ENCODE measurements at regions not wholly inside any gene's neighbourhood (a gene's known extent, or its start where the extent isn't known, plus 50 kb on each side); places are given as distances from the start of the nearest gene placed in this dataset.

DNA sequence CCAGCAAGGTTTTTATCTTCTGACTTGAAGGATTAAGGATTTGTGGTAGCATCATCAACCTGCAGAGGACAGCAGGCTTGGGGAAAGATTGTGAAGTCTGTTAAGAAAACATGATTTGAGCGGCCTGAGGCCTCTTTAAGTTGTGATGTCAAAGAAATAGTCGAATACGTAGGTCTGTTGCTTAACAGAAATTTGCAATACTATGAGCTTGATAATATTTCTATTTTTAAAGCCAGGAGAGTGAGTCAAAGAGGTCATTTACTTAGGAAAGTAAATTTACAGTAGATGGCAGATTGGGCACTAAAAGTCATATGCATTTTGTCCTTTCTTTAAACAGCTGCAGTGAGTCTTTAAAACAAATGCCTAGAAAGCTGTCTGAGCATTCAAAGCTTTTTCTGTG lies 336.3 kb downstream of the DIPK2A start:
- no peak for DNase-seq

DNA sequence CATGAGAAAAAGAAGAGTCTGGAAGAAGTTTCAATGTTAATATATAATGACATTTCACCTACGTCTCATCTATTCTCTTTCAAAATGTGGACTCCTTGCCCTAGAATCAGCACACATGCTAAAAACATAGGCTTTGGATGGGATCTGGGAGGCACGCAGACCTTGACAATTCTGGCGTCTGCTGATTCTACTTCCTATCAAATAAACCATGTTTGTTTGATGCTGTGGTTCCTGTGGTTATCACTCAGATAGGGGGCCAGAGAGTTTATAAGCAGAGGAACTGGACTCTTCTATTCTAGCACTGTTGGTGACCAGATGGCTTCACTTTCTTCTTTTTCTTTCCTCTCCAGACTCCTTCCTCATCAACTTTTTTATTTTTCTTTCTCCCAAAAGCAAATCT lies 336.8 kb downstream of the DIPK2A start:
- DNase-seq: no peak

GRCh38 chr3:144312702-144313101 lies 341.1 kb downstream of the DIPK2A start:
- DNase-seq: no peak

DNA sequence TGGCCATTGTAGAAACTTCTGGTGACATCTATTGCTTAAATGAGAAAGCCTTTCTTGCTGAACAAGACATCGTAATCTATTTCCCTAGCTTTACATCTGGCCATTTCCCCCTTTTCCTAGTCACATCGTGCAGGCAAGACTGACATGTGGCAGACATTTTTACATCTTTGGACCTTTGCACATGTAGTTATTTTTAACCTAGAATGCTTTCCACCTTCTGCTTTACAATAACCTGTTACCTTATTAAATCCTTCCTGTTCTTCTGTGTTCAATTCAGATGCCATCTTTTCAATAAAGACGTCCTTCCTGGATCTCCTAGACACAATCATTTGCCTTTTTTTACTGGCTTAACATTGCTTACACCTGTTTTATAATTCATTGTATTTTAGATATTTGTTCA lies 343.3 kb downstream of the DIPK2A start:
- DNase-seq: no peak

- DNase-seq: no peak
Observed at GRCh38 chr3:144317961-144318360, 346.3 kb downstream of the DIPK2A start.

DNA sequence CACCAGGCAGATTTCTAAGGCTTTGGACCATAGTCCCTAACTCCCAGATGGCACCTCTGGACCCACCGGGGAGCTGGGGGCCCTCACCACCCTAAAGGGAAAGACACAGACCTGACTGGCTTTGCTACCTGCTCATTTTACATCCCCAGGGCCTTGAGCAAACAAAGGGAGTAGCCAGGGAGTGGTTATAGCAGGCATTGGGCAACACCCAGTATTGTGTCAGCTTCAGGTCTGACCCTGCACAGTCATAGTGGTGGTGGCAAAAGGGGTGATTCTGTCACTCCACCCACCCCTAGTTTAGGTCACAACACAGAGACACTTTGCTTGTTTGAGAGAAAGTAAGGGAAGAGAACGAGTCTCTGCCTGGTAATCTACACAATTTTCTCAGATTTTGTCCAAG lies 352.5 kb downstream of the DIPK2A start:
- no peak for DNase-seq

DNA sequence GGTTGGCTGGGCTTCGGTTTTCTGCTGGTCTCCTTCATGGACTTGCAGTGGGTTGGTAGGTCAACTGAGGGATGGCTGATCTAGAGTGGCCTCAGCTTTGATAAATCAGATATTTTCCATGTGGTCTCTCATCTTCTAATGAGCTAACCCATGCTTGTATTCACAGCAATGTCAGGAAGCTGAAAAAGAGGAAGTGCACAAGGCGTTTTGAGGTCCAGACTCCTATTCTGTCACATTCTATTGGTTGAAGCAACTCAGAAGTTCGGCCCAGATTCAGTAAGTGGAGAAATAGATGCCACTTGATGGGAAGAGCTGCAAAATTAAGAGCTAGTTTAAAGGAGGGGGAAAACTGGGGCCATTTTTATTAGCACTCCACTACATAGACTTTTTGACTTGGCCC lies 361.2 kb downstream of the DIPK2A start:
- DNase-seq: no peak

DNA sequence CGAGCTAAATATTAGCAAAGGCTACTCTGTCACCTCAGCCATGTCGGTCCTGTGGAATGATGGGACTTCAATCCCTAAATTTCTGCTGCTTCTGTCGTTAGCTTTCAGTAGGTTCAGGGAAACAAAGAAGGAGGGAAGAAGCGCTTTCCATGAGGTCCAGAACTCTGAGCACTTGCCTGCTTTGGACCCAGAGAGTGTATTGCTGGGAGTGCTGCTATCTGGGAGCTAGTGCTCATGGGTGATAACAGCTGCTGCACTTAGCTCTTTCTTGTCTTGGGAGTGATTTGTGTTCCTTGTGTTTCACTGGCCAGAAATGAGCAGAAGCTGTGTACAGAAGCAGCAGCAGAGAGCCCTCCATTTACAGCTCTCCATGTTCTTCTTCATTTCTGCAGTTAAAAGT lies 369.8 kb downstream of the DIPK2A start:
- no peak for DNase-seq

- no peak for DNase-seq
Observed at GRCh38 chr3:144343343-144343742, 371.7 kb downstream of the DIPK2A start.

- no peak for DNase-seq
Observed at GRCh38 chr3:144343777-144344176, 372.2 kb downstream of the DIPK2A start.

DNA sequence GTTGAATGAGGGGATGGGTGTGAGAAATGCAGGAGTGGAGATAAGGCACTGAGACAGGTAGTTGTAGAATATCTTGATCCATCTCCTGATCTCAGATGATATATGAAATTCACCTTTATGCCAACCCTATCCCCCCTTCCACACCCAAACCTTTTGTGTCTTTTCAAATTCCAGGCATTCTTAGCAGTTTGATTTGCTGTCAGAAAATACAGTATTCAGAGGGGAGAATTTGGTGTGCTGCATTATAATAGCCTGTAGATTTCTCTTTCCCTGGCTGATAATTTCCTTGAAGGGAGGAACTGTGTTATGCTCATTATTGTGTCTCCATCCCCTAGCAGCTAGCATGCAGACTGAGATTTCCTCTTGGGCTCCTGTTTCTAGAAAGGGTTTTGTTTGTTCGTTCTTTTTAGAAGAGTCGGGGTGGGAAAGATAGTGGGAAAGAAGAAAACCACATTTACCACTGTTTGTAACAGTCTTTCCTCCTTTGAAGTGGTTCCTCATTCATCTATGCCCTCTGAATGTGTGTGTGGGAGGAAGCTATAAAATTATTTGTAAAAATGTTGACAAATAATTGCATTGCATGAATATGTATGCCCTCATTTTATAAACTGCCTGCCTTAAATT lies 373.4 kb downstream of the DIPK2A start:
- DNase-seq: no peak

- DNase-seq: no peak
Observed at GRCh38 chr3:144350125-144350524, 378.5 kb downstream of the DIPK2A start.

- DNase-seq: no peak
Observed at GRCh38 chr3:144351011-144351410, 379.4 kb downstream of the DIPK2A start.

DNA sequence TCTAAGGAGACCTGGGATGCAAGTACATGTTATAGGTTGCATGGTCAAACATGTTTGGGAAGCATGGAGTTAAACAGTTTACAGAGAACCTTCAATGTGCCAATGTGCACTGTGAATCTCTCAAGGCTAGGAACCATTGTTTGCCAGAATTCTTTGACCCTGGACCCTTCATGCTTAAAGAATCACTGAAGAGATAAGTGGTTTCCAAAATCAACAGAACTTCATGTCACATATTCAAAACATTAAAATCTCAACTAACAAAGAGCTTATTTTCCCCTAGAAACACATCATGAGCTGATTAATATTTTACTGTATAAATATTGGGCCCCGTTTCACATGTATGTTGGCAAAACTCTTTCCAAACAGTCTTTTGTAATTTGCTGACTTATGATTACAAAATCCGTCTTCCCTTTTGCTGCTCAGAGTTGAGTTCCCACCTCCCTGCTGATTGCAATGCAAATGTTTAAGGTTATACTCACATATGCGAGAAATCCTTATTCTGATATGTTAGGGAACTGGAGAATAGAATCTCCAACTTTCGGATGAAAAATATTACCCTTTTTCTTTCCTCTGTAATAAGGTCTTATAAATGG lies 380.2 kb downstream of the DIPK2A start:
- no peak for DNase-seq

DNA sequence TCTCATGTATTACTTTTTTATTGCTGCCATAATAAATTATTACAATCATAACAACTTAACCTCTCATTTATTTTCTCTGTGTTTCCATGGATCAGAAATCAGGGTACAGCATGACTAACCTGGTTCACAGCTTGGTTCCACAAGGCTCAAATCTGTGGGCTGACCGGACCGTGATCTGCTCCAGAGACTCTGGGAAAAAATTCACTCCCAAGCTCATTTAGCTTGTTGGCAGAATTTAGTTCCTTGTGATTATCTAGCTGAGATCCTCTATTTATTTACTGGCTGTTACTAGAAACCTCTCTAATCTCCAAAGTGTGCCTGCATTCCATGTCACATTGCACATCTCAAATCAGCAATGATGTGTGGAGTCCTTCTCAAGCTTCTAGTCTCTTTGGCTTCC lies 386.6 kb downstream of the DIPK2A start:
- no peak for DNase-seq

GRCh38 chr3:144361002-144361401 lies 389.4 kb downstream of the DIPK2A start:
- no peak for DNase-seq

DNA sequence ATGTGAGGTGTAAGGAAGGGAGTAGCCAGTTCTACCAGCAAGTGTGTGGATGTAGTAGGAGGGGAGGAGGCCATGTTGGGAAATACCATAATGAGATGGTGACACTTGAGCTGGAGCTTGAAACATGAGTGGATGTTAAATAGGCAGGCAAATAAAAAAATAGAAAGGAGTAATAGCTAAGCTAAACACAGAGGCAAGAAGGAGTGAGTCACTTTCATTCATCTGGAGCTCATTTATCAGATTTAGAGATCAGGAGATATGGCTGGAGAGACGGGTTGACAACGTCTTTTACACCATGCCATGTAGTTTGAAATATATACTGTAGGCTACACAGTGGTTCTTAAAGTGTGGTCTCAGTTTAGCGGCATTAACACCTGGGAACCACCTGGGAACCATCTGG lies 390.5 kb downstream of the DIPK2A start:
- no peak for DNase-seq

DNA sequence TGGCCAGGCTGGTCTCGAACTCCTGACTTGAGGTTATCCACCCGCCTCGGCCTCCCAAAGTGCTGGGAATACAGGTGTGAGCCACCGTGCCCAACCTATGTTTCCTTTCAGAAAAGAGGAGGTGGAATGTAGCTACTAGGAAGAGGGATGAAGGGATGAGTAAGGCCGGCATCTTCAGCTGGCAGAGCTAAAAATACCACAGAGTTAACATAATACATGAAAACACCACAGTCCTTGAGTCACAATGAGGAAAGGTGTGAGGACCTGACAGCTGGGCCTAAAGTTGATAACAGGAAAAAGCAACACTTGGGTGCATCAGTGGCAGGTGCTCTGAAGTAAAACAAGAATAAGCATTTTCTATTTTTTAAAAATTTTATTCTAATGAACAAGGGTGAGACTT lies 392.2 kb downstream of the DIPK2A start:
- DNase-seq: no peak

GRCh38 chr3:144364737-144365136 lies 393.1 kb downstream of the DIPK2A start:
- DNase-seq: no peak

- DNase-seq: peak; percentile 59
Observed at GRCh38 chr3:144369129-144369879, 397.7 kb downstream of the DIPK2A start.

DNA sequence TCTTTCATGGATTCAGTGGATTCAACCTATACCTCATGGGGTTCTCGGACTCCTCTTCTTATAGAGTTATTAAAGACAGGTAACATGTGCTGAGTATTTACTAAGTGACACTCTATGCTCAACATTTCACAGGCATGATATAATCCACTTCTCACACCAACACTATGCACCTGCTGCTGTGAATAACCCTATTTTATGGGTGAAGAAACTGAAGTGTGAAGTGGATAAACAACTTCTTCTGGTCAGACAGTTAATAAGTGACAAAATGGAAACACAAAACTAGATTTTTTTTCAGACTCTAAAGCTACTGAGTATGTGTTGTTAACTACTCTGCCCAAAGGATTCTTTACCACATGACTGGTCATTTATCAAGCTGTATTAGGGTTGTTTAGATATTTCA lies 403.5 kb downstream of the DIPK2A start:
- DNase-seq: no peak

DNA sequence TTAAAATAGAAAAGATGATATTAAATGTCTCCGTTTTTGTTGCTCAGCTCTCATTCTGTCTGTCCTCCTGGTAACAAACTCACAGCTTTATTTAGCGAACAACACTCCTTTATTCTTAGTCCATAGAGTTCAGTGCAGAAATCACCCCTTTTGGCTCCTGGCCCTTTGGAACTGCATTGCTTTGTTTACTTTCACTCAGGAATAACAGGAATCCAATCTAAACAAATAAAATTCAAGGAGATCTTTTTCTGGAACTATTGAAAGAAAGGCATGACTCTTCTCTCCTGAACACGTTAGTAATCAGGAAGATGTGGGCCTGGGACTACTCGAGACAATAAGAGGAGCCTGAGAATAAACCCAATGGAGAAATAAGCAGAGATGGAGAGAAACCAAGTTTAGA lies 409.2 kb downstream of the DIPK2A start:
- DNase-seq: no peak

GRCh38 chr3:144381607-144382006 lies 410.0 kb downstream of the DIPK2A start:
- no peak for DNase-seq

GRCh38 chr3:144384241-144384979 lies 412.8 kb downstream of the DIPK2A start:
- DNase-seq: no peak
